LoVo (cell line): ENCODE measurements at regions not wholly inside any gene's neighbourhood (a gene's known extent, or its start where the extent isn't known, plus 50 kb on each side); places are given as distances from the start of the nearest gene placed in this dataset.
A peak's percentile ranks its signal among the peaks of the same experiment; 100 is the strongest.
"Not testable (repeated sequence)": the region's sequence is repeated elsewhere in the genome, so short reads cannot be mapped to it uniquely, and the experiment has no call there.

Experiments
- DNase-seq: peaks from one replicate; pipeline ENCODE4 v3.0.0-alpha.2; 2016; ENCODE audit warnings: low spot score

- peak; percentile 1 for DNase-seq
These were observed 252.6 kb downstream of the TMEM47 start for GRCh38 chrX:34404386-34405070.

DNA sequence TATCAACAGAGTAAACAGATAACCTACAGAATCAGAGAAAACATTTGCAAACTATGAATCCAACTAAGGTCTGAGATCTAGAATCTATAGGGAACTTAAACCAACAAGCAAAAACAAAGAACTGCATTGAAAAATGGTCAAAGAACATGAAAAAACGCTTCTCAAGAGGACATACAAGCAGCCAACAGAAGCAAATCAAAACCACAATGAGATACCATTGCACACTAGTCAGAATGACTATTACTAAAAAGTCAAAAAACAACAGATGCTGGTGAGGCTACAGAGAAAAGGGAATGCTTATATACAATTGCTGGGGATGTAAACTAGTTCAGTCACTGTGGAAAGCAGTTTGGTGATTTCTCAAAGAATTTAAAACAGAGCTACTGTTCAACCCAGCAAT is 255.7 kb downstream of the TMEM47 start:
- no peak for DNase-seq

- DNase-seq: no peak
These were observed 250.3 kb upstream of the FAM47A start for GRCh38 chrX:34382416-34382815.

DNA sequence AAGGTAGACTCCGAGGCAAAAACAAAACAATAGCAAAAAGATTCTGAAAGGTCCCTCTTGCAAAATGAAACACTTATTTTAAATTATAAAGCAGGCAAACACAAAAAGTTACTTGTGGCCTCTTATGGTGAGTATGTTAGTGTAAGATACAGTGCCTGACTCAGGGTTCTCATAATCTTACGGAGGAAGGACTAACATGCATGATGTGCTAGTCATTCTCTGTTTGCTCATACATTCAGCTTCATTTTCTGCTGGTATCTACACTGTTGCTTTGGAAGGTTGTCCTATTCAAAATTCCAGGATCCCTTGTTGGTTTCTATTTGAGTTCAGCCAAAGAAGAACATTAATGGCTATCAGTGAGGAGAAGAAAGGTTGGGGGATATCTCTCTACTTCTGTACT is 249.1 kb upstream of the FAM47A start:
- DNase-seq: no peak

DNA sequence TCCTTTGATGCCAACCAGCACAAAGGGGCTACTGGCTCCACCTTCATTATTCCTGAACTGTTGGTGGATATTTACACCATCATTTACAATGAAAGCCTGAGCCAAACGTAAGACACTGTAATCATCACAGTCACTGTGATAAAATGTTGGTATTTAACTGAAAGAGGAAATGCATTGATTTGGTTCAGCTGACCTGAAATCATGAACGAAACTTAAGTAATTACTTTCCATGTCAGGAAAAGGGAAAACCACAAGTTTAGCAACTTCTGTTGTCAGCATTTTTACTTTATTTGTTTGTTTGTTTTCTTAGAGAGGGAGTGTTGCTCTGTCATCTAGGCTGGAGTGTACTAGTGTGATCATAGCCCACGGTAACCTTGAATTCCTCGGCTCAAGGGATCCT is 247.8 kb upstream of the FAM47A start:
- DNase-seq: peak; percentile 2

GRCh38 chrX:34377645-34378044 is 245.5 kb upstream of the FAM47A start:
- no peak for DNase-seq

- peak; percentile 10 for DNase-seq
These were observed 239.6 kb upstream of the FAM47A start for GRCh38 chrX:34371754-34372153.

DNA sequence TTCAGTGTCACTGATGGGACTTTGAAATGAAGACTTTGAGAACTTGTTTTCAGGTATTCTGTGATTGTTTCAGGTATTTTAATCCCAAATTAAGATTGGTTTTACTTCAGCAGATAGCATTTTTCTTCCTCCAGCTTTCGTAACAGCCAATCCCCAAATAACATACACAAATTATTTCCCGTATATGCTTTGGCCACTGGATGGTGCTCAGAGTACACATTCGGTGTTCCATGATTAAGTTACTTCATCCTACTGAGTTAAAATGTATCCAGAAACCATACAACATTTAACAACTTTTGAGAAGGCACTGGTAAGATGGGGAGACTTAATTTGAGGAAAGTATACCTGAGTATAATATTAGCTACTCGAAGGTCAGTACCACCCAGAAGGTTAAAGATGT is 233.4 kb upstream of the FAM47A start:
- no peak for DNase-seq

GRCh38 chrX:34350561-34351335 is 218.6 kb upstream of the FAM47A start:
- DNase-seq: no peak

DNA sequence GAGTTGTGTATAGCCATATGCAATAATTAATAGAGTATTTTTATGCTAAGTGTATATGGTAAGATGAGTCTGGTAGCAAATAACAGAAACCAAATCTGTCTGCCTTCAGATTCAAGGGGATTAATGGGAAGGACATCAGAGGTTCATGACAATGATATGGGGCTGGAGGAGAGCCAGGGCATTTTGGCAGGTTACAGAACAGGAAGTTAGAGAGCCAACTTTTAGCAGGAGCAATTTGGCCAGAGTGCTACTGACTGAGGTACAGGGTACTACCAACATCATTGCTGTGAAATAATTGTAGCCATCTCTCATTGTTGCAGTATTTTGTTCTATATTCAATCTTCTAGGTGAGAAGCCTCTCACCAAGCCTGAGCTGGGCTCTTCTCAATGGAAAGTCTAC is 210.9 kb upstream of the FAM47A start:
- DNase-seq: no peak

- no peak for DNase-seq
These were observed 209.7 kb upstream of the FAM47A start for GRCh38 chrX:34341814-34342213.

DNA sequence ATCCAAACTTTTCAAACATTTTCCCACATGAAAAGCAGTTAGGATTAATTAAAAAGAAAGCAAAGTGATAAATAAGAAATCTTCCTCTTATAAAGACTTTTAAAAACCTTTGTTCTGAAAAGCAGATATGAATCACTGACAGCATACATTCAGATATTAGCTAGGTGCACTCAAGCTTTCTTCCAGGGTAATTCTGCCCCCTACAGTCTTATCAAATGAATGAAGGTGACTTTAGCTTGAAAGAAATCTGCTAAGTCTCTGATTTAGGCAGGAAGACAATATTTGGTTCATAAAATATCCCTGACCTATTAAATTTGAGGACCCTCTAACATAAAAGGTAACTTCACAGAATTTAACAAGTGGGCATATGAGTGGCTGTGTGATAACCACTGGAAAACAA is 209.1 kb upstream of the FAM47A start:
- DNase-seq: no peak

DNA sequence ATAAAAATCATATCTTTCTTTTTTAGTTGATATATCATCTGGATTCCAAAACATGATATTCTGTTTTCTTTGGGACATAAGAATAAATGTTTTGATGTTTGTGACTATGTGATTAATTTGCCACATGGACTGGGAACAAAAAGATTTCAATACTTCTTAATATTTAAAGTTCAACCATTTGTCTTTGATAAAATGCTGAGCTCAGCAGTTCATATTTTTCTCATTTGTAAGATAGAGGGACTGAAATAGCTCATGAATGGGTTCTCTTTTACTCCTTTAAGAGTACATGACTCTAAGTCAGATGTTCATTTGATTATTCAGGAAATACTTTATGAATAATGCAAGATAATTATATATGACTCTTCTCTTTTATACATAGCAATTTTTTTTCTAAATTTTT is 205.9 kb upstream of the FAM47A start:
- no peak for DNase-seq

DNA sequence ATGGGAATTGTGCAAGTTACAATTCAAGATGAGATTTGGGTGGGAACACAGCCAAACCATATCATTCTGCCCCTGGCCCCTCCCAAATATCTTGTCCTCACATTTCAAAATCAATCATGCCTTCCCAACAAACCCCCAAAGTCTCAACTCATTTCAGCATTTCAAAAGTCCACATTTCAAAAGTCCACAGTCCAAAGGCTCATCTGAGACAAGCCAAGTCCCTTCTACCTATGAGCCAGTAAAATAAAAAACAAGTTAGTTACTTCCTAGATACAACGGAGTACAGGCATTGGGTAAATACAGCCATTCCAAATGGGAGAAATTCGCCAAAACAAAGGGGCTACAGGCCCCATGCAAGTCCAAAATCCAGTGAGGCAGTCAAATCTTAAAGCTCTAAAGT is 203.3 kb upstream of the FAM47A start:
- not testable (repeated sequence) for DNase-seq

- no peak for DNase-seq
These were observed 200.2 kb upstream of the FAM47A start for GRCh38 chrX:34332334-34332733.

GRCh38 chrX:34325460-34325859 is 193.3 kb upstream of the FAM47A start:
- DNase-seq: no peak

DNA sequence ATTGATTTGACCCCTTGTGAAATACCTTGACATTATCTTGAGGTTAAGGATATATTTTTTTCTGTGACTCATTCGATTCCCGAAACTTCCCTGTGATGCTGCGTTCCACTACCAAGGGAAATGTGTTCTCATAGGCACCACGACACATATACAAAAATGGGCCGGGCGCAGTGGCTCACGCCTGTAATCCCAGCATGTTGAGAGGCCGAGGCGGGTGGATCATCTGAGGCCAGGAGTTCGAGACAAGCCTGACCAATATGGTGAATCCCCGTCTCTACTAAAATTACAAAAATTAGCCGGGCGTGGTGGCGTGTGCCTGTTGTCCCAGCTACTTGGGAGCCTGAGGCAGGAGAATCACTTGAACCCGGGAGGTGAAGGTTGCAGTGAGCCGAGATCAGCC is 188.3 kb upstream of the FAM47A start:
- not testable (repeated sequence) for DNase-seq

DNA sequence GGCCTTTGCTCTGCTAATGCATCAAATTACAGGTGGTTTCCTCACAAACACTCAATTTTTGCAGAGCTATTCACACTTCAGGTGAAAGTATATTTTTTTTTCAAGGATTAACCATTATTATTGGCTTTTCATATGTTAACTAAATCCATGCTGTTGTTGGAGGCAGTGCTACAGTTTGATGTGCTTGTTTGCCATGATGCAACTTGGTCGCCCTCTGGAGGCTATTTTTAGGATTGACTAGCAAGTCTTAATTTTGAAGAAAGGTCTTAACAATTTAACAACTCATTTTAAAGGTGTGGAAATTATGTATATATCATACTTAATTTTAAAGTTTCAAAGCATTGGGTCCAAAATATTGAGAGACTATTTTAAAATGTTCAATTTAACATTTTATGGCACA is 168.8 kb upstream of the FAM47A start:
- DNase-seq: peak; percentile 18

DNA sequence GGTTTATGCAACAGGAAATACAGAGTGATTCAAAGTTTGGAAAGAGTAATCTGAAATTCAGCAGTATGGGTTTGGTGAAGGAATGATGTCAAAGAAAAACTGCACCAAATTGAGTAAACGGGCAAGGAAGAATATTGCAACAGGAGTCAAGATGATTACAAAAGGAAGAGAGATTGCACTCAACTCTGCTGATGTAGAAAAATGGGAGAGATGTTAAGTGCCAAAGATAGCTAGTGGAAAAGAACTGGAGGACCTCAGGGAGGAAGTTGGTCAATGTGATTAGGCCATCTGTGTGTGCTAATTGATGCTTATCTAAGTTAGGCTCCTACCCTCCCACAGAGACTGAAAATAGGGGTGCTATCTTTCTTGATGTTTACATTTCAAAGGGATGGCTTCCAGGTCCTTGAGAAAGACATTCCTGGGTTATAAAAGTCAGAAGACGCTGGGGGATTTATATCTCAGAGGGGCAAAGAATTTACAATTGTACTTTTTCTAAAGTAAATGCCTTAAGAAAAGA is 167.4 kb upstream of the FAM47A start:
- no peak for DNase-seq

- DNase-seq: no peak
These were observed 162.6 kb upstream of the FAM47A start for GRCh38 chrX:34294665-34295064.

DNA sequence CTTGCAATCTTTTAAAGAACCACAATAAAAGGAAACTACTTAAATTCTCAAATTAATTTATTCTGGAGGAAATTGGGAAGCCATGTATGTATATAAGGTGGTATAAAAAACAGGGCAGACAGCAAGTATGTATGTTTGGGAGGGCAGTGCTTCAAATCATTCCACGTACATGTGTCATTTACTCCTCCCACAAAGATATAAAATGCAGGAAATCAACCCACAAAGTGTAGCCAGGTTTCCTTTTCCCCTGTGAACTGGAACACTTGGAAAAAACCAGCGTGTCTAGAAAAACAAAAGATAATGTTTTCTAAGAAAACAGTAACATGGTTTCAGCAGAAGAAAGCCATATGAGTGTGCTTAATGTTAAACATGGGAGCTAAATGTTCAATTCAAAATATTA is 156.7 kb upstream of the FAM47A start:
- no peak for DNase-seq

DNA sequence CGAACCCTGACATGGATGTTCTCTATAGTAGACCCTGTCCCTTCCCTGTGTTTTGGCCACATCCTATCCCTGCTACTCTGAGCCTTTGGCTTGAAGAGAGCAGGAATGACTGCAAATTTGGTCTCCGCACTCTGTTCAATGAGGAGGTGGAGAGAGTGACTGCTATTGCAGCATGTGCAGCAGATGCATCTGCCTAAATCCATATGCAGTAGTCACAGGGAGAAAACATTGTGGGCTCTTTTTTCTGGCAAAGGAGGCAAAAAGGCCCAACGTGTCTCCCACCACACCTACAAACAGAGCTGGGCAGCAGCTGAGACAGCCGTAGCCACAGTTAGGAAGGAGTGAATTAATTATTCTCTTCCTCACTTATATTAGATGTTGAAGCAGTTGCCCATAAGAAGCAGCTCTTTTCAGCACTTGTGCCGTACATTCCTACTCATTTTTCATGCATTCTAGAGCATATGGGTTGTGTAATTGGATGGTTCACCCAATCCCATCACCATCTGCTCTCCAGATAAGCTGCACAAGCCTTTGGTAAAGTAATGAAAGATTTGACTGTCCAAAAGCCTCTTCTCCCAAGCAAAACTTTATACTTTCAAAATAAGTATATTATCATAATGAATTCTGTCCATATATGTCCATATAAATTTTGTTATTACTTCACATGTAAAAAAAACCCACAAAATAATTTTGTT is 147.9 kb upstream of the FAM47A start:
- no peak for DNase-seq

DNA sequence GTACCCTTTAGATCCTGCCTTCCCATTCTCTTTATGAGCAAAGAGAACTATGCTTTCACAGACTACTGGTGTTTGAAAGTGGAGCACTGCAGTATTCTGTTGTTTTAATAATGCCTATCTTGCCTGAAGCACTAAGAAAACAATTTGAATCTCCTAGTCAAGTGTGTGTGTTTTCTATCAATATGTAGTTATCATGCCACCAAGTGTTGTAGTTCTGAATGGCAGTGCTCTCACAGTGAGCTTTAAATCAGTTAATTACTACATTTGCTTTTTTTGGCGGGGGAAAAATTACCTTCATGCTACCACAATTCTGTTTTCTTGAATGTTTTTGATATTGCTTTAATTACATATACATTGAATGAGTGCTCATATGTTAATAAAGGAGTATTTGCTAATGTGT is 143.6 kb upstream of the FAM47A start:
- DNase-seq: no peak
